GM04503 (cell line): ENCODE measurements at regions not wholly inside any gene's neighbourhood (a gene's known extent, or its start where the extent isn't known, plus 50 kb on each side); places are given as distances from the start of the nearest gene placed in this dataset.
A peak's percentile ranks its signal among the peaks of the same experiment; 100 is the strongest.

Experiments
- DNase-seq: peaks from one replicate; pipeline ENCODE4 v3.0.0-alpha.2; 2012; ENCODE audit warnings: low read depth

GRCh38 chr12:67910360-67911274 is 78.6 kb upstream of the IFNG-AS1 start:
- DNase-seq: peak; percentile 98

- DNase-seq: no peak
These were observed 78.0 kb upstream of the IFNG-AS1 start for GRCh38 chr12:67911275-67911600.

- DNase-seq: no peak
These were observed 77.5 kb upstream of the IFNG-AS1 start for GRCh38 chr12:67911789-67912188.

- DNase-seq: no peak
These were observed 73.9 kb upstream of the IFNG-AS1 start for GRCh38 chr12:67915335-67915851.

GRCh38 chr12:67916266-67916970 is 72.8 kb upstream of the IFNG-AS1 start:
- DNase-seq: peak; percentile 50

GRCh38 chr12:67917811-67918210 is 71.4 kb upstream of the IFNG-AS1 start:
- no peak for DNase-seq

- DNase-seq: no peak
These were observed 70.8 kb upstream of the IFNG-AS1 start for GRCh38 chr12:67918441-67918840.

GRCh38 chr12:67919406-67919805 is 69.8 kb upstream of the IFNG-AS1 start:
- DNase-seq: peak; percentile 47

GRCh38 chr12:67920413-67920812 is 68.8 kb upstream of the IFNG-AS1 start:
- DNase-seq: no peak

GRCh38 chr12:67921286-67921685 is 68.0 kb upstream of the IFNG-AS1 start:
- DNase-seq: no peak

GRCh38 chr12:67922245-67922644 is 67.0 kb upstream of the IFNG-AS1 start:
- DNase-seq: no peak

GRCh38 chr12:67925077-67925476 is 64.2 kb upstream of the IFNG-AS1 start:
- DNase-seq: no peak

- no peak for DNase-seq
These were observed 63.7 kb upstream of the IFNG-AS1 start for GRCh38 chr12:67925552-67925951.

- no peak for DNase-seq
These were observed 63.2 kb upstream of the IFNG-AS1 start for GRCh38 chr12:67926063-67926462.

GRCh38 chr12:67927324-67927723 is 61.9 kb upstream of the IFNG-AS1 start:
- no peak for DNase-seq

GRCh38 chr12:67927815-67928214 is 61.4 kb upstream of the IFNG-AS1 start:
- DNase-seq: no peak

- DNase-seq: no peak
These were observed 60.4 kb upstream of the IFNG-AS1 start for GRCh38 chr12:67928621-67929383.

GRCh38 chr12:67929384-67929772 is 59.9 kb upstream of the IFNG-AS1 start:
- no peak for DNase-seq

GRCh38 chr12:67937822-67938221 is 51.4 kb upstream of the IFNG-AS1 start:
- no peak for DNase-seq
